ENCODE measurements at regions not wholly inside any gene's neighbourhood (a gene's known extent, or its start where the extent isn't known, plus 50 kb on each side); places are given as distances from the start of the nearest gene placed in this dataset.

DNA sequence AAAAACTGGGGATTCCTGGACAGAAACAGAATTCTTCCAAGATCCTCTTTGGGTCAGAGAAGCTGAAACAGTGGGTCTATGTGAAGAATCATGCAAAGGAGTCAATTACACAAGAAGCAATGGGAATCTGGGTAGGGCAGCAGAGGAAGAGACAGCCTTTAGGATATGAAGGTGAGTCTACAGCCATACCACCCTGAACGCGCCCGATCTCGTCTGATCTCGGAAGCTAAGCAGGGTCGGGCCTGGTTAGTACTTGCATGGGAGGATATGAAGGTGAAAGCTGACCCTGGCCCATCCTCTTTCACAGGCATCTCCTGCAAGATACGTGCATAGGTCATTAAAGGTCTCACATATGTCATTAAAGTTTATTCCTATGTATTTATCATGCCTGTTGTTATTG, 1080.9 kb upstream of the FANCL start:
- TF ChIP-seq EZH2 (IDR thresholded peaks at IDR 0.05; ENCODE audit: insufficient read depth, poor library complexity, severe bottlenecking) (no peak), EZH2phosphoT487 (IDR thresholded peaks at IDR 0.05; ENCODE audit: insufficient read depth, low read depth) (no peak)
- in situ Hi-C loops (cut with MboI): loop anchor here (25.0 kb wide), 1 partner anchor 1265 kb away; no protein-coding TSS in a partner anchor
- H4K20me1 ChIP-seq (ENCODE audit: insufficient read depth): no peaks in the 10 kb centered on the region
- no peak overlapping the region for H3K27ac ChIP-seq
- H3K9ac ChIP-seq: no peak overlapping the region
- no peaks in the 10 kb centered on the region for H3K27me3 ChIP-seq (replicated peaks; ENCODE audit: insufficient read depth)
- H3K36me3 ChIP-seq (ENCODE audit: low read depth): no peaks in the 10 kb centered on the region
- no peak for DNase-seq
- H2AFZ ChIP-seq: no peak overlapping the region
- H3K9me3 ChIP-seq (ENCODE audit: low read depth): no peaks in the 10 kb centered on the region
- no peak overlapping the region for H3K4me2 ChIP-seq (ENCODE audit: unreplicated experiment)
- no peak overlapping the region for H3K4me3 ChIP-seq
- 53 to 55% methylated on average over 7 of the region's 7 CpGs for WGBS, 2 experiments (ENCODE audit: low coverage in 1 of 2, low lambda C conversion rate in 2 of 2, missing lambda C conversion rate in 2 of 2)
- H3K9me2 ChIP-seq (ENCODE audit: insufficient read depth): no peaks in the 10 kb centered on the region
- H3K4me1 ChIP-seq (ENCODE audit: insufficient read depth): no peaks in the 10 kb centered on the region
- H3F3A ChIP-seq (ENCODE audit: insufficient read depth): no peaks in the 10 kb centered on the region
- H3K79me2 ChIP-seq (ENCODE audit: insufficient read depth): no peaks in the 10 kb centered on the region

DNA sequence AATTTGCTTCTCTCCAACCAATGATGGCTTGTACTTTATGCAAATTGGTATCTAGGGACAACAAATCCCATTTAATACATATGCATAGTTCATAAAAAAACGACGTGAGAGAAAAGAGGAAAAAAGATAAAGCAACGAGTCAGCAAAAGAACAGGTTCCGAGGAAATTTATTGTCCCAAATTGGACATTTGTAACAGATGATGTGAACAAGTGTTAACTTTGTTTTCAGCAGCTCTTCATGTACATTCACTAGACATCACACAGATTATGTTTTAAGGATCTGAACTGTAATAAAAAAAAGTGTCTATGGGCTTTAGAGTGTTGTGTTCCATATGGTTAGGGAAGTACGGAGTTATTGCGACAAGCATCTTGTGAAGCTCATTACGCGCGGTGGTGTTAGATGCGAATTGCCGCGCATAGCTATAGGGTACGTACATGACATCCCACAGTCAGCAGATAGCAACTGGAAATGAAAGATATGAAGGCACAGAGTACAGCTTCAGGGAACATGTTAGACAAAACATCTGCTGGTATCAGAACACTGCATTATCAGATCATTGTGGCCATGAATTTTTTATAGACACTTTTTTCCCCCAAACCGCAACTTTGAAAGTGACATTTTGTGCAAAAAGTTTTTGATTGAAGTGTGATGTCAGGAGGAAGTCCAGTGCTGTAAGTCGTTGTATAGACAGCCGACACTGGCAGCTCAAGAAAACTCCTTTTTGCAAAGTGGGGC, 1073.1 kb upstream of the FANCL start:
- H3K9ac ChIP-seq: no peak overlapping the region
- no peaks in the 10 kb centered on the region for H3K9me2 ChIP-seq (ENCODE audit: insufficient read depth)
- no peak overlapping the region for H3K4me3 ChIP-seq
- no peak overlapping the region for H3K4me2 ChIP-seq (ENCODE audit: unreplicated experiment)
- no peaks in the 10 kb centered on the region for H3K9me3 ChIP-seq (ENCODE audit: low read depth)
- H3K79me2 ChIP-seq (ENCODE audit: insufficient read depth): no peaks in the 10 kb centered on the region
- H3K27ac ChIP-seq: no peak overlapping the region
- no peaks in the 10 kb centered on the region; the same call in 1 of the 2 replicates for H3K27me3 ChIP-seq (replicated peaks; ENCODE audit: insufficient read depth)
- no peak for DNase-seq
- no peaks in the 10 kb centered on the region for H3K4me1 ChIP-seq (ENCODE audit: insufficient read depth)
- H4K20me1 ChIP-seq (ENCODE audit: insufficient read depth): no peaks in the 10 kb centered on the region
- H2AFZ ChIP-seq: no peak overlapping the region
- no peaks in the 10 kb centered on the region for H3K36me3 ChIP-seq (ENCODE audit: low read depth)
- WGBS, 2 experiments (ENCODE audit: low coverage in 1 of 2, low lambda C conversion rate in 2 of 2, missing lambda C conversion rate in 2 of 2): 51 to 57% methylated on average over 16 of the region's 16 CpGs
- in situ Hi-C loops (cut with MboI): loop anchor here (25.0 kb wide), 1 partner anchor 1273 kb away; no protein-coding TSS in a partner anchor
- no peaks in the 10 kb centered on the region for H3F3A ChIP-seq (ENCODE audit: insufficient read depth)
- TF ChIP-seq EZH2 (IDR thresholded peaks at IDR 0.05; ENCODE audit: insufficient read depth, poor library complexity, severe bottlenecking) (no peak), EZH2phosphoT487 (IDR thresholded peaks at IDR 0.05; ENCODE audit: insufficient read depth, low read depth) (no peak)

DNA sequence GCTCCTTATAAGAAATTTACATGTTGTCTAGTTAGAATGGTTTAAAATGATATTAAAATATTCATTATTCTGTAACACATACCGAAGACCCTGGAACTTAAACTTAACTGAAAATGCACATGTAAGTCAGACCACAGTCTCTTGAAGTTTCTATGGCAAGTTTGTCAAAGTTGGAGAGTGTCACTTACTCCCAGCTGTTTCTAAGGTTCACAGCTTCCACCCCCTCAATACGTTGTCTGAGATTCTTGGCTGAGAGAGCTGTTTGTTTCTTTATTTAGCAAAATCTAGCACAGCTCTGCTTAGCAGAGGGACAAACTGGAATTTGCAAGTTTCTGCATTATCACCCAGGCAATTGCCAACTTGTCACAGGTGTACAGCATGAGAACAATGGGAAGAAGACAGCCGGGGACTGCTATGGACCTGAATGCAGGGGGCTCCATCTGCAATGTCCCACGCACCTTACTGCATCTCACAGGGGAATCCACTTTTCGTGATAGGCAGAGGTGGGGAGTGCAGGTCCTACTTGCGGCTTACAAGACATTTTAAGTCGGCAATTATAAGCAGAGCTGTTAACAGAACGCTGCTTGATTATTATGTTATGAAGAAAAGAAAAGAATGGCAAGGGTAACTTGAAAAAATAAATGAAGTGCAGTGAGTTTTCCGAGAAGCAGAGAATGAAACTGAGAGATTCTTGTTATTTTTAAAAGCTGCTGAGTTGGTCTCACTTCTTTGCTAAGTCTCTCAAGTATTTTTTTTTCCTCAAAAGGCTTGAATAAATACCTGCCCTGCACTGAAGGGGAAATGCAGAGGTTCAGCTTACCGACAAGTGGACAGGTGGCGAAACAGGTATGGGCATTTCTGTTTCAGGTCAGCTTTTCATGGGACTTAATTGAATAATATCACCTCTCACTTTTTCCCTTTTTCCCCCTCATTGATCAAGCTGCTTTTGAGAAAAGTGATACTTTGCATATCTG, 1072.1 kb upstream of the FANCL start:
- no peak for DNase-seq
- no peaks in the 10 kb centered on the region for H4K20me1 ChIP-seq (ENCODE audit: insufficient read depth)
- H3K4me3 ChIP-seq: no peak overlapping the region
- no peak overlapping the region for H3K27ac ChIP-seq
- no peak overlapping the region for H3K9ac ChIP-seq
- H3K79me2 ChIP-seq (ENCODE audit: insufficient read depth): no peaks in the 10 kb centered on the region
- no peaks in the 10 kb centered on the region for H3F3A ChIP-seq (ENCODE audit: insufficient read depth)
- no peaks in the 10 kb centered on the region; the same call in 1 of the 2 replicates for H3K27me3 ChIP-seq (replicated peaks; ENCODE audit: insufficient read depth)
- H3K4me2 ChIP-seq (ENCODE audit: unreplicated experiment): no peak overlapping the region
- H2AFZ ChIP-seq: no peak overlapping the region
- no peak for TF ChIP-seq EZH2phosphoT487 (IDR thresholded peaks at IDR 0.05; ENCODE audit: insufficient read depth, low read depth)
- no peak for TF ChIP-seq EZH2 (IDR thresholded peaks at IDR 0.05; ENCODE audit: insufficient read depth, poor library complexity, severe bottlenecking)
- H3K9me2 ChIP-seq (ENCODE audit: insufficient read depth): no peaks in the 10 kb centered on the region
- no peaks in the 10 kb centered on the region for H3K4me1 ChIP-seq (ENCODE audit: insufficient read depth)
- no peaks in the 10 kb centered on the region for H3K36me3 ChIP-seq (ENCODE audit: low read depth)
- 20 to 22% methylated on average over 11 of the region's 11 CpGs for WGBS, 2 experiments (ENCODE audit: low coverage in 1 of 2, low lambda C conversion rate in 2 of 2, missing lambda C conversion rate in 2 of 2)
- in situ Hi-C loops (cut with MboI): loop anchor here (25.0 kb wide), 1 partner anchor 1274 kb away; no protein-coding TSS in a partner anchor
- H3K9me3 ChIP-seq (ENCODE audit: low read depth): no peaks in the 10 kb centered on the region

DNA sequence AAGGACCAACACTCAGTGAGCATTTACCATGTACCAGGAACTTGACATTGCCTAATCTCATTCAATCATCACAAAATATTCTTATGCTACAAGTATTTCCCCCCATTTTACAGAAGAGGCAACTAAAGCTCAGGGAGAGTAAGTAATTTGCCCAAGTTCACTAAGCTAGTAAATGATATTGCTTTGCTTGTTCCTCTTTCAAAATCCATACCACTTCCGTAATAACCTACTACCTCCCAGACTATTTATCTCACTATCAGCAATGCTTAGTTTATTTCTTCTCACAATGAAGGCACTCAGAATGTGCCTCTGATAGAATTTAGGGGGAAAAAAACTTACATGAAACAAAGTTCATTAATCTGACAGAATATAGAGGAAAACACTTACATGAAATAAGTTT, 1070.9 kb upstream of the FANCL start:
- Histone ChIP-seq H3F3A (ENCODE audit: insufficient read depth) (no peaks in the 10 kb centered on the region), H3K36me3 (ENCODE audit: low read depth) (no peaks in the 10 kb centered on the region), H2AFZ (no peak overlapping the region), H4K20me1 (ENCODE audit: insufficient read depth) (no peaks in the 10 kb centered on the region), H3K27ac (no peak overlapping the region), H3K4me2 (ENCODE audit: unreplicated experiment) (no peak overlapping the region), H3K79me2 (ENCODE audit: insufficient read depth) (no peaks in the 10 kb centered on the region), H3K9ac (no peak overlapping the region), H3K4me3 (no peak overlapping the region), H3K9me3 (ENCODE audit: low read depth) (no peaks in the 10 kb centered on the region), H3K9me2 (ENCODE audit: insufficient read depth) (no peaks in the 10 kb centered on the region), H3K4me1 (ENCODE audit: insufficient read depth) (no peaks in the 10 kb centered on the region), H3K27me3 (replicated peaks; ENCODE audit: insufficient read depth) (no peaks in the 10 kb centered on the region; the same call in 1 of the 2 replicates)
- no peak for TF ChIP-seq EZH2phosphoT487 (IDR thresholded peaks at IDR 0.05; ENCODE audit: insufficient read depth, low read depth)
- no peak for TF ChIP-seq EZH2 (IDR thresholded peaks at IDR 0.05; ENCODE audit: insufficient read depth, poor library complexity, severe bottlenecking)
- WGBS, 2 experiments (ENCODE audit: low coverage in 1 of 2, low lambda C conversion rate in 2 of 2, missing lambda C conversion rate in 2 of 2): 76 to 80% methylated on average over 1 of the region's 1 CpG
- no peak for DNase-seq
- in situ Hi-C loops (cut with MboI): loop anchor here (25.0 kb wide), 1 partner anchor 1275 kb away; no protein-coding TSS in a partner anchor

Measured in GM23248 (cell line).